LNCaP clone FGC (cell line): ENCODE measurements at regions not wholly inside any gene's neighbourhood (a gene's known extent, or its start where the extent isn't known, plus 50 kb on each side); places are given as distances from the start of the nearest gene placed in this dataset.

ENCODE experiments used
- DNase-seq: peaks from one replicate; pipeline ENCODE4 v3.0.0-alpha.2; 2011; ENCODE audit warnings: low read depth
- H3K4me3 ChIP-seq: 2 replicates; pipeline ENCODE4 v1.5.1; 2011; ENCODE audit warnings: mild to moderate bottlenecking, low read depth, low read length, control low read depth
- CTCF ChIP-seq: IDR thresholded peaks from 2 replicates; pipeline ENCODE4 v1.5.1; 2012; ENCODE audit warnings: mild to moderate bottlenecking; ENCODE audit not compliant: control insufficient read depth, insufficient read depth; ENCODE audit errors: extremely low read depth

- no peak overlapping the region for H3K4me3 ChIP-seq
- no peak for TF ChIP-seq CTCF
- DNase-seq, result no peak
These were observed 353.9 kb upstream of the TENM4 start for GRCh38 chr11:79794484-79795393.

DNA sequence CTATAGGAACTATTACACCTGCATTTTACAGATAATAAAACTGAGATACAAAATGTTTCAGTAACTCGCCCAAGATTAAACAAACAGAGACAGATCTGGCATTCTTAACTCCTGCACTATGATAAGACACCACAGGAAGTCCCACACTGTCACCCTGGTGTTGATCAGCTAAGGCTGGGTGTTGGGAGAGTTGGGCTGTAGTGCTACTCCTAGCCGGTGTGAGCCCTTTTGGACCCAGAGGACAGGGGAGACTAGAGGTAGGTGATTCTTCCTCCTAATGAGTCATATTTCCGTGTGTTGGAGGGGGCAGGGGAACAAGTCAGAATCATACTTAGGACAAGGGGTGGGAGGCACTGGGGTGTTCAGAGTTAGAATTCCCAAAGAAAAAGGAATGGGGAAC, 353.2 kb upstream of the TENM4 start:
- no peak overlapping the region for H3K4me3 ChIP-seq
- DNase-seq, result no peak
- no peak for TF ChIP-seq CTCF

DNA sequence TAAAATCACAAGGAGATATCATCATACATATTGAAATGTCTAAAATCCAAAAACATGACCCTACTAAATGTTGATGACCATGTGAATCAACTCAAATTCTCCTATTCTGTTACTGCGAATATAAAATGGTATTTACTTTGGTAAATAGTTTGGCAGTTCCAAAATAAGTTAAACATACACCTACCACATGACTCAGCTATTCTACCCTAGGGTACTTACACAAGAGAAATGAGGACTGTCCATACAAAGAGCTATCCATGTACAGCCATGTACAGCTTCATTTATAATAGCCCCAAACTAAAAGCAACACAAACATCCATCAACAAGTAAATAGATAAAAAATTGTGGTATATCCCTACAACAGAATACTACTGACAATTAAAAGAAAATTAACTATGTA, 346.1 kb upstream of the TENM4 start:
- DNase-seq, result no peak
- H3K4me3 ChIP-seq, result no peak overlapping the region
- no peak for TF ChIP-seq CTCF

DNA sequence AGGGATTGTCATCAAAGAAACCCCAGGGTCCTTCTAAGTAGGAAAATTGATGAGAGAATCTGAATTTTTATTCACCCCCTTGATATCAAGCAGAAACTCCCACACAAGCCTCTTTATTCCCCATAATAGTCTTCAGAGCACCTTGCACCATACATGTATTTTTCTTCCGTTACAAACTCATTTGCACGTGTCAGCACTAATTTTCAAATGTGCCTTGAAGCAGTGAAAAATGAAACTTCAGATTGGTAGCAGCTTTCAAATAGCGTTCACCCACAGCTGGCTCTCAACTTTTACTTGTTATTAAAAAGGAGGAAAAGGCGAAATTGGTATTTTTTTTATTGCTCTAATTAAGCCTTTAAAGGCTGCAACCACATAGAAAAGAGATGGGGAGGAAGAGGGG, 343.0 kb upstream of the TENM4 start:
- DNase-seq, result no peak
- H3K4me3 ChIP-seq, result no peak overlapping the region
- no peak for TF ChIP-seq CTCF

GRCh38 chr11:79768343-79768742, 327.5 kb upstream of the TENM4 start:
- TF ChIP-seq CTCF, result no peak
- no peak for DNase-seq
- no peak overlapping the region for H3K4me3 ChIP-seq

GRCh38 chr11:79762279-79762921, 321.6 kb upstream of the TENM4 start:
- no peak overlapping the region for H3K4me3 ChIP-seq
- peak; percentile 13 for DNase-seq
- peak; percentile 50 for TF ChIP-seq CTCF
